ENCODE measurements at regions not wholly inside any gene's neighbourhood (a gene's known extent, or its start where the extent isn't known, plus 50 kb on each side); places are given as distances from the start of the nearest gene placed in this dataset.

GRCh38 chr5:135651156-135651555, 72.4 kb upstream of the CXCL14 start (continued):
- TF ChIP-seq SRF (IDR thresholded peaks at IDR 0.05; ENCODE audit: low read depth, low read length) (no peak), CEBPB (IDR thresholded peaks at IDR 0.05; ENCODE audit: low read depth, low read length) (no peak), FOSL1 (IDR thresholded peaks at IDR 0.05; ENCODE audit: insufficient read depth, low read depth, low read length) (no peak), GABPA (IDR thresholded peaks at IDR 0.05; ENCODE audit: borderline replicate concordance, insufficient read depth, low read length) (no peak), JUND (IDR thresholded peaks at IDR 0.05; ENCODE audit: low read length) (no peak), POU5F1 (IDR thresholded peaks at IDR 0.05; ENCODE audit: low read depth, low read length) (no peak), GTF2F1 (IDR thresholded peaks at IDR 0.05; ENCODE audit: borderline replicate concordance, low read depth, low read length) (no peak)

Measured in H1 (cell line).